COLO829 (cell line): ENCODE measurements at regions not wholly inside any gene's neighbourhood (a gene's known extent, or its start where the extent isn't known, plus 50 kb on each side); places are given as distances from the start of the nearest gene placed in this dataset.
"Not testable (repeated sequence)": the region's sequence is repeated elsewhere in the genome, so short reads cannot be mapped to it uniquely, and the experiment has no call there.

ENCODE experiments used
- DNase-seq: peaks from one replicate; pipeline ENCODE4 v3.0.0; 2012; ENCODE audit warnings: low spot score

DNA sequence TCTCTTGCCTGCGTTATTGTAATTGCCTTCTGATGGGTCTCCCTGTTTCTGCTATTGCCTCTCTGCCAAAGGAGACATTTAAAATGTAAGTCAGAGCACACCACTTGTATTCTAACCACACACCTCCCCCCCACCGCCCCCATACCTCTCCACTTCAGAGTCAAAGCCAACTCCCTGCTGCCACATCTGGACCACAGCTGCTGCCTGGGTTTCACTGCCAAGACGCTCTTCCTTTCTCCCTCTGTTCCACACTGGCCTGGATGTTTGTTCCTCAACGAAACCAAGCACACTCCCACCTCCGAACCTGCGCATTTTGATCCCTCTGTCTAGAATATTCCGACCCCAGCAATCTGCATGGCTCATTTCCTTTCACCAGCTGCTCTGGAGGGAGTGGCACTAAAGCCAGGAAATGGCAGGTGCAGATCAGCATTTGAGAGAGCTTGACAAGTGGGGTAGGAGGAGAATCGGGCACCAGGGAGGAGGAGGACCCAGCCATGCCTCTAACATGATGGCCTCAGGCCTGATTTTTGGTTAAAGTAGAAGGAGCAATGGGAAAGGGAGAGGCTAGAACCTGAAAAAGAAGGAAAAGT lies 92.4 kb upstream of the HS3ST2 start:
- no peak for DNase-seq

DNA sequence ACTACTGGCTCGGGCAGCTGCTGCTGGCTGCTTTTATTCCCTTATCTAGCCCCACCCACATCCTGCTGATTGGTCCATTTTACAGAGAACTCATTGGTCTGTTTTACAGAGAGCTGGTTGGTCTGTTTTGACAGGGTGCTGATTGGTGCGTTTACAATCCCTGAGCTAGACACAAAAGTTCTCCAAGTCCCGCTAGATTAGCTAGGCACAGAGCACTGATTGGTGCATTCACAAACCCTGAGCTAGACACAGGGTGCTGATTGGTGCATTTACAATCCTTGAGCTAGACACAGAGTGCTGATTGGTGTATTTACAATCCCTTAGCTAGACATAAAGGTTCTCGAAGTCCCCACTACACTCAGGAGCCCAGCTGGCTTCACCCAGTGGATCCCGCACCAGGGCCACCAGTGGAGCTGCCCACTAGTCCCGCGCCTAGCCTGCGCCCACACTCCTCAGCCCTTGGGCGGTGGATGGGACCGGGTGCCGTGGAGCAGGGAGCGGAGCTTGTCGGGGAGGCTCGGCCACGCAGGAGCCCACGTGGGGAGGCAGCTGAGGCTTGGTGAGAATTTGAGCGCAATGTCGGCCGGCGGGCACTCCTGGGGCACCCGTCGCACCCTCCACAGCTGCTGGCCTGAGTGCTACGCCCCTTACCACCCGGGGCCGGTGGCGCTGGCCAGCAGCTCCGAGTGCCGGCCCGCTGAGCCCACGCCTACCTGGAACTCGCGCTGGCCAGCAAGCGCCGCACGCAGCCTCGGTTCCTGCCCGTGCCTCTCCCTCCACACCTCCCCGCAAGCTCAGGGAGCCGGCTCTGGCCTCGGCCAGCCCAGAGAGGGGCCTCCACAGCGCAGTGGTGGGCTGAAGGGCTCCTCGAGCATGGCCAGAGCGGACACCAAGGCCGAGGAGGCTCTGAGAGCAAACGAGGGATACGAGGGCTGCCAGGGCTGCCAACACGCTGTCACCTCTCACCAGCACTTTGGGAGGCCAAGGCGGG lies 91.1 kb upstream of the HS3ST2 start:
- not testable (repeated sequence) for DNase-seq

DNA sequence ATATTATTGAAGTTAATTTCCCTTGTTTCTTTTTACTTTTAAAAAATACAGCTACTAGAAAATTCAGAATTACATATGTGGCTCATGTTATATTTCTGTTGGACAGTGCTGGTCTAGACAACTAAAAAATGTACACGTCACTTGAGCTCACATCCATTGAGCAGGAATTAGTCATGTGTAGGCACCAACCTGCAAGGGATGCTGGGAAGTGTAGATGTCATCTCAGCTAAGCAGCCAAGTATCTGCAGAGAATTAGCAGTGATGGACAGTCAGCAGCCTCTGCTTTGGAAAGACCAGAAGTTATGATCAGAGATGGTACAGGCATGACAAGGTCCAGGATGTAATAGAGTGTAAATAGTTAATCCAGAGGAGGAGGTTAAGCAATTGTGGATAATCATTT lies 87.1 kb upstream of the HS3ST2 start:
- DNase-seq: no peak

DNA sequence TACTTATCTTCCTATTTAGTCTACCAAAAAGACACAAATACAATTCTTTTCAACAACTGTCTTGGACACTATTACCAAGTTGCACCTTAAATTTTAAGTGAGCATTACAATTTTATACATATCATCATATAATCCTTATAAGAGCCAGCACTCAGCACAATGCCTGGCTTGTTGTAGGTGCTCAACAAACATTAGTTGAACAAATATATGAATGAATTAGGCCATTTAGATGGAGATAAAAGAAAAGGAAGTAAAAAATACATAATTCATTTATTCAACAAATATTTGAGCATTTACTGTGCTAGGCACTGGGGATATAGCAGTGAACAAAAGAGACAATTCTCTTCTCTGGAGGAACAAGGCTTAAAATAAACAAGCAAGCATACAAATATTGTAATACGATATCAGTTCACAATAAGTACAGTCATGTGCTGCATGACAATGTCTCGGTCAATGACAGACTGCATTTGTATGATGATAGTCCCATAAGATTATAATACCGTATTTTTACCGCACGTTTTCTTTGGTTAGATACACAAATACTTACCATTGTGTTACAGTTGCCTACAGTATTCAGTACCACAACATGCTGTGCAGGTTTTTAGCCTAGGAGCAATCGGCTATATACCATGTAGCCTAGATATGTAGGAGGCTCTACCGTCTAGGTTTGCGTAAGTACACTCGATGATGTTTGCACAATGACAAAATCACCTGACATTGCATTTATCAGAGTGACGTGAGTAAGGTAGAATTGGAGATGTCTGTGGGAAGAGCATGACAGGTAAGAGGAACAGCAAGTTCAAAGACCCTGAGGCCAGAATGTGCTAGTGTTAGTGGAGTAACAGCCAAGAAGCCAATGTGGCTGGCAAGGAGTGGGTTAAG lies 86.4 kb upstream of the HS3ST2 start:
- no peak for DNase-seq

GRCh38 chr16:22728167-22728836 lies 85.7 kb upstream of the HS3ST2 start:
- DNase-seq: no peak

- no peak for DNase-seq
Measured at GRCh38 chr16:22732400-22732799, 81.6 kb upstream of the HS3ST2 start.

DNA sequence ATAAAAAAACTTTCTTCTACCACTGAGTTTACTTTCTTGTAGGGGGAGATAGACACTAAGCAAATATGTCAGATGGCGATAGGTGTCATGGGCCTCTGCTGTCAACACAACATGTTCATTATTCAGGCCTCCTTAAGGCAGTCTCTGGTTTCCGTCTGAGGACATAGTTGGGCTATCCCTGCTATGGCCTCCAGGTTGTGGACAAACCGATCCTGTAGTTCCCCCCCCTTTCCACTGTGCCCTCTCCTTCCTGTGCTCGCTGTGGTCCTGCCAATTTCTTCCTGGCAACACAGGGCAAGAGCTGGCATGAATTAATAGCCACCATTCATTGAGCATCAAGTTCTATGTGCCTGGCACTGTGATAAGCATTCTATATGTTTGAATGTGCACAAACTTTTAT lies 81.0 kb upstream of the HS3ST2 start:
- DNase-seq: no peak

GRCh38 chr16:22734368-22734767 lies 79.6 kb upstream of the HS3ST2 start:
- DNase-seq: no peak

DNA sequence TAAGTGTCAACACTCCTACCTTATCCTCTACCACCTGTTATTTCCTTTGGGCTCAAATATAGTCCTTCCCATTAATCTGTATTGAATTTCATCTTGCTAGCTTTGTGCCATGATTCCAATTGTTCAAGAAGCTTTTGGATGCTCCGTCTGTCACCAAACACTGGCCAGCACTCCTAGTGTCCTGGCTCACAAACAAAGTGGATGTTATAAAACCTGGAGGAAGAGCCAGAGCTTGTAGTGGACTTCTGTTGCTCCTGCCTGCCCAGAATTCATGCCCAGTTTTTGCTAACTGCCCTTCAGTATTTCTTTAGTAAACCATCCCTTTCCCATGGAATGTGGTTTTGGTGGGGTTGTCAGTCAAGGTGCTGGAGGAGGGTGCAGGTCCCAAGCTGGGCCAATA lies 77.2 kb upstream of the HS3ST2 start:
- DNase-seq: no peak

- no peak for DNase-seq
Measured at GRCh38 chr16:22739077-22739476, 74.9 kb upstream of the HS3ST2 start.

DNA sequence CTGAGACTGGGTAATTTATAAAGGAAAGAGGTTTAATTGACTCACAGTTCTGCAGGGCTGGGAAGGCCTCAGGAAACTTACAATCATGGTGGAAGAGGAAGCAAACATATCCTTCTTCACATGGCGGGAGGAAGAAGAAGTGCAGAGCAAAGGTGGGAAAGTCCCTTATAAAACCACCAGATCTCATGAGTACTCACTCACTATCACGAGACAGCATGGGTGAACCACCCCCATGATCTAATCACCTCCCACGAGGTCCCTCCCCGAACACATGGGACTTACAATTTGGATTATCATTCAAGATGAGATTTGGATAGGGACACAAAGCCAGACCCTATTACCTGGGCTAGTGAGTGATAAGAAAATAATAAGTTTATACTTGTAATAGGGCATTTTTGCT lies 70.6 kb upstream of the HS3ST2 start:
- DNase-seq: no peak

- no peak for DNase-seq
Measured at GRCh38 chr16:22751104-22751667, 62.8 kb upstream of the HS3ST2 start.

- DNase-seq: no peak
Measured at GRCh38 chr16:22751685-22752084, 62.3 kb upstream of the HS3ST2 start.

DNA sequence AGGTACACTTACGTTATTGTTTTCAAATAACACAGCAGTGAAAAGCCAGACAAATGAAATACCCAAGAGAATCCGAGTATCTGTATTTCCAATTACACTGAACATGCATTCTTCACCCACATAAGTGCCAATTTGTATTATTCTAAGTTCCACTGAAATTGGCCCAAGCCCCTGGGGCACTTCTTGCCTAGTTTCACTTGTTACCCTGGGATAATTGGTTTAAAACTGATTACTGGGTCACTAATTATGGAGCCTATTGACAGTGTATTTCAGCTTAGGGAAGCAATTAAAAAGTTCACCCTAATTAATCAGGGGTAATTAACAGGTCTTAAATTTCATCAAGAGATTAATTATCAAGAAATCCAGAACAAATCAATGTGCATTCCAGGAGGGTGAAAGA lies 60.5 kb upstream of the HS3ST2 start:
- no peak for DNase-seq

DNA sequence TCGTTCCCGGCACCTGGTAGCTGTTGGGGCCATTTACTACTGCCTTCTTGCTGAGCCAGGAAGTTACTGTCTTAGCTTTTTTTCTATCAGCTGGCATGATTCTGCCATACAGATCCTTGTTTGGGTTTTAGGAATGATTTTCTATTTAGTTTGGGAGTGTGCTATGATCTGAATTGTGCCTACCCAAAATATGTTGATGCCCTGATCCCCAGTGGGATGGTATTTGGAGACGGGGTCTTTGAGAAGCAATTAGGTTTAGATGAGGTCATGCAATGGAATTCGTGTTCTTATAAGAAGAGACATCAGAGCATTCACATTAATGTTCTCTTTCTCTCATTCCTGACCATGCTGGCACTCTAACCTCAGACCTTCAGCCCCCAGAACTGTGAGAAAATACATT lies 59.4 kb upstream of the HS3ST2 start:
- DNase-seq: no peak

DNA sequence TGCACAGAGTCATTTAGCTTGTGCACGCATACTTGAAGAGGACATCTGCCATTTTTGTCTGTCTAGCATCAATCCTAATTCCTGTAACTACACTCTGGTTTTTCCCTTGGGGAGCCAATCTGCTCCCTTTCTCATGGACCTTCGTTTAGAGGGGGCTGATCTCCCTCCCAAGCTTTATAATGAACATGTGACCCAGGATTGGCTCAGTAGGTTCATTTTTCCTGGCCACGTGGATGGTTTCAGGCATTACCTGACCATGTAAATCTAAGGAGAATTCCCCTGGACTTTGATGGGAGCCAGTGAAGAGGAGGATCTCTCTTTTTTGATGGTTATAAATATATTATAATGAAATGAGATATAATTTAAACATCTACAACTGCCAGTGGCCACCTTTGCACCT lies 56.8 kb upstream of the HS3ST2 start:
- no peak for DNase-seq

- DNase-seq: no peak
Measured at GRCh38 chr16:22762486-22762885, 51.5 kb upstream of the HS3ST2 start.

GRCh38 chr16:22763437-22764080 lies 50.4 kb upstream of the HS3ST2 start:
- no peak for DNase-seq
